HG03135 (cell line): ENCODE measurements at regions not wholly inside any gene's neighbourhood (a gene's known extent, or its start where the extent isn't known, plus 50 kb on each side); places are given as distances from the start of the nearest gene placed in this dataset.

Source experiments
- ATAC-seq: cut with Tn5 transposase; IDR thresholded peaks from one replicate; pipeline ENCODE4 v1.9.1; 2021; ENCODE audit warnings: mild to moderate bottlenecking, moderate library complexity; ENCODE audit not compliant: unreplicated experiment

GRCh38 chr2:6443061-6443823 is 422.5 kb downstream of the CMPK2 start:
- no peak for ATAC-seq

GRCh38 chr2:6444514-6444913 is 421.2 kb downstream of the CMPK2 start:
- ATAC-seq = no peak

GRCh38 chr2:6445156-6445555 is 420.6 kb downstream of the CMPK2 start:
- no peak for ATAC-seq

GRCh38 chr2:6446938-6447608 is 418.6 kb downstream of the CMPK2 start:
- ATAC-seq = no peak

- no peak for ATAC-seq
Observed at GRCh38 chr2:6448893-6449292, 416.8 kb downstream of the CMPK2 start.

GRCh38 chr2:6449343-6449742 is 416.4 kb downstream of the CMPK2 start:
- ATAC-seq = no peak

- ATAC-seq = no peak
Observed at GRCh38 chr2:6452702-6453481, 412.8 kb downstream of the CMPK2 start.

- ATAC-seq = no peak
Observed at GRCh38 chr2:6454286-6454990, 411.3 kb downstream of the CMPK2 start.

GRCh38 chr2:6459138-6459537 is 406.6 kb downstream of the CMPK2 start:
- ATAC-seq = no peak

- no peak for ATAC-seq
Observed at GRCh38 chr2:6470518-6470917, 395.2 kb downstream of the CMPK2 start.

- ATAC-seq = no peak
Observed at GRCh38 chr2:6471419-6471818, 394.3 kb downstream of the CMPK2 start.

GRCh38 chr2:6474161-6475140 is 391.3 kb downstream of the CMPK2 start:
- ATAC-seq = no peak

- ATAC-seq = no peak
Observed at GRCh38 chr2:6475155-6475940, 390.4 kb downstream of the CMPK2 start.

GRCh38 chr2:6480514-6480913 is 385.2 kb downstream of the CMPK2 start:
- ATAC-seq = no peak

- no peak for ATAC-seq
Observed at GRCh38 chr2:6482256-6482655, 383.5 kb downstream of the CMPK2 start.

- ATAC-seq = no peak
Observed at GRCh38 chr2:6487765-6488164, 377.9 kb downstream of the CMPK2 start.

- no peak for ATAC-seq
Observed at GRCh38 chr2:6492573-6492972, 373.1 kb downstream of the CMPK2 start.

- ATAC-seq = no peak
Observed at GRCh38 chr2:6493266-6493665, 372.4 kb downstream of the CMPK2 start.

- ATAC-seq = no peak
Observed at GRCh38 chr2:6493669-6494068, 372.0 kb downstream of the CMPK2 start.
